ENCODE measurements at regions not wholly inside any gene's neighbourhood (a gene's known extent, or its start where the extent isn't known, plus 50 kb on each side); places are given as distances from the start of the nearest gene placed in this dataset.

GRCh38 chr10:131772441-131772840 lies 128.4 kb upstream of the PPP2R2D start:
- Mint-ChIP-seq H3K27me3 (ENCODE audit: low read depth) (peaks cover 11% of the 10 kb centered on the region), H3K27ac (no peak overlapping the region; a peak in 1 of 7 replicates), H3K4me3 (no peak overlapping the region), H3K4me1 (peaks cover 29 to 41% of the 10 kb centered on the region in 2 experiments), H3K9me3 (peaks cover 21 to 24% of the 10 kb centered on the region in 2 experiments), H3K36me3 (ENCODE audit: insufficient read depth in 1 of 3, low read depth in 3 of 3) (peaks cover 11 to 17% (median 12%) of the 10 kb centered on the region in 3 experiments)
- H4K20me1 ChIP-seq (ENCODE audit: control insufficient read depth, insufficient read depth, insufficient read length): no peaks in the 10 kb centered on the region
- no peak overlapping the region for H3K27ac ChIP-seq (ENCODE audit: insufficient read length, low read depth, low read length)
- H3K4ac ChIP-seq (ENCODE audit: low read depth, low read length): no peak overlapping the region
- H2BK12ac ChIP-seq (ENCODE audit: insufficient read length, low read depth, low read length): no peak overlapping the region
- H3K4me1 ChIP-seq (ENCODE audit: insufficient read depth, low read length): no peaks in the 10 kb centered on the region
- no peak overlapping the region for H3K23ac ChIP-seq (ENCODE audit: insufficient read length, low read depth, low read length)
- no peak overlapping the region for H2AK5ac ChIP-seq (ENCODE audit: insufficient read length, low read length)
- no peaks in the 10 kb centered on the region for H3K23me2 ChIP-seq (ENCODE audit: insufficient read length, low read depth, low read length, poor library complexity, severe bottlenecking)
- H2BK120ac ChIP-seq (ENCODE audit: low read depth, low read length, poor library complexity, severe bottlenecking): no peak overlapping the region
- no peak overlapping the region for H3T11ph ChIP-seq (ENCODE audit: low read length)
- WGBS (ENCODE audit: extremely low coverage, insufficient read length, low lambda C conversion rate): no CpG with 5 or more reads among the region's 9 CpGs
- H3K18ac ChIP-seq (ENCODE audit: insufficient read length, low read depth, low read length): no peak overlapping the region
- no peak overlapping the region for H4K91ac ChIP-seq (ENCODE audit: insufficient read length, low read depth, low read length)
- H3K9ac ChIP-seq (ENCODE audit: extremely low read depth, insufficient read length, low read length): no peak overlapping the region
- H3K14ac ChIP-seq (ENCODE audit: insufficient read depth, low read length): no peak overlapping the region; the same call in 1 of the 2 replicates
- H2BK20ac ChIP-seq (ENCODE audit: low read depth, low read length, poor library complexity, severe bottlenecking): no peak overlapping the region
- no peak overlapping the region for H3K4me2 ChIP-seq (ENCODE audit: insufficient read depth, insufficient read length, low read length)
- no peak overlapping the region for H2BK15ac ChIP-seq (ENCODE audit: low read depth, low read length)
- no peaks in the 10 kb centered on the region for H3K27me3 ChIP-seq (ENCODE audit: insufficient read depth, low read length)
- H3K56ac ChIP-seq (ENCODE audit: insufficient read length, low read depth, low read length): no peak overlapping the region
- H3K79me1 ChIP-seq (ENCODE audit: insufficient read depth, low read depth, low read length, poor library complexity, severe bottlenecking): no peaks in the 10 kb centered on the region
- H4K5ac ChIP-seq (ENCODE audit: insufficient read length, low read depth, low read length): no peak overlapping the region
- no peaks in the 10 kb centered on the region for H3K79me2 ChIP-seq (ENCODE audit: insufficient read depth, low read length)
- TF ChIP-seq CTCF (conservative IDR thresholded peaks at IDR 0.05): no peak
- no peak overlapping the region for H2AFZ ChIP-seq (ENCODE audit: low read length)
- peaks cover 16% of the 10 kb centered on the region for H3K9me3 ChIP-seq (ENCODE audit: control insufficient read depth, low read depth, low read length)
- no peak overlapping the region for H4K8ac ChIP-seq (replicated peaks; ENCODE audit: insufficient read length, low read depth, low read length)
- H2BK5ac ChIP-seq (ENCODE audit: insufficient read length, low read length): no peak overlapping the region
- no peak for DNase-seq
